HCT116 (cell line): ENCODE measurements at regions not wholly inside any gene's neighbourhood (a gene's known extent, or its start where the extent isn't known, plus 50 kb on each side); places are given as distances from the start of the nearest gene placed in this dataset.

Experiments used
- CTCF ChIP-seq, 3 experiments: fragments of 200-600 bp in 1 of 3; sonication (generic) in 1 of 3; IDR thresholded peaks in 2 of 3; conservative IDR thresholded peaks in 1 of 3; 2 replicates each; pipeline ENCODE4 v1.5.1; 2012 to 2017; ENCODE audit warnings: low read depth in 2 of 3, low read length in 2 of 3, antibody characterized with exemption in 1 of 3, borderline replicate concordance in 1 of 3, control low read depth in 1 of 3, mild to moderate bottlenecking in 1 of 3, mixed read lengths in 1 of 3, mixed run types in 1 of 3, moderate library complexity in 1 of 3; ENCODE audit not compliant: insufficient read depth in 1 of 3
- EZH2 ChIP-seq: fragments of 200-600 bp; sonication (generic); IDR thresholded peaks from 2 replicates; pipeline ENCODE4 v1.6.1; 2017; ENCODE audit warnings: antibody characterized with exemption, mixed run types
- FOSL1 ChIP-seq: IDR thresholded peaks from 2 replicates; pipeline ENCODE4 v1.6.1; 2012; ENCODE audit warnings: low read depth
- MAX ChIP-seq: IDR thresholded peaks from 2 replicates; pipeline ENCODE4 v1.6.1; 2012
- POLR2A ChIP-seq: IDR thresholded peaks from 2 replicates; pipeline ENCODE4 v1.7.0; 2011; ENCODE audit warnings: borderline replicate concordance; ENCODE audit not compliant: insufficient read depth, insufficient read length; ENCODE audit errors: extremely low read depth
- POLR2AphosphoS5 ChIP-seq: IDR thresholded peaks from 2 replicates; pipeline ENCODE4 v1.6.1; 2011; ENCODE audit warnings: mild to moderate bottlenecking, low read depth, low read length, moderate library complexity
- SIN3A ChIP-seq: IDR thresholded peaks from 2 replicates; pipeline ENCODE4 v1.6.1; 2012; ENCODE audit warnings: low read depth
- SP1 ChIP-seq: IDR thresholded peaks from 2 replicates; pipeline ENCODE4 v1.6.1; 2012; ENCODE audit warnings: low read depth
- TCF7L2 ChIP-seq: IDR thresholded peaks from 2 replicates; pipeline ENCODE4 v1.7.0; 2011; ENCODE audit warnings: borderline replicate concordance, inconsistent platforms; ENCODE audit not compliant: insufficient read depth, insufficient read length; ENCODE audit errors: extremely low read depth
- YY1 ChIP-seq: IDR thresholded peaks from 2 replicates; pipeline ENCODE4 v1.6.1; 2011; ENCODE audit warnings: low read length, low read depth, moderate library complexity, mild to moderate bottlenecking; ENCODE audit not compliant: insufficient replicate concordance; ENCODE audit errors: extremely low read depth
- ZBTB33 ChIP-seq: IDR thresholded peaks from 2 replicates; pipeline ENCODE4 v1.6.1; 2011; ENCODE audit warnings: mild to moderate bottlenecking, low read length, moderate library complexity; ENCODE audit not compliant: insufficient replicate concordance; ENCODE audit errors: extremely low read depth
- ZFX ChIP-seq: fragments of 450-650 bp; IDR thresholded peaks from 2 replicates; pipeline ENCODE4 v1.6.1; 2017

GRCh38 chr3:18681818-18682345, 256.7 kb upstream of the SATB1 start:
- TF ChIP-seq ZBTB33 (no peak), CTCF (IDR thresholded peaks at IDR 0.05 in 2 of 3, conservative IDR thresholded peaks at IDR 0.05 in 1 of 3; ENCODE audit: borderline replicate concordance in 1 of 3, insufficient read depth in 1 of 3, low read depth in 2 of 3, low read length in 2 of 3) (no peak), POLR2A (no peak), YY1 (no peak), POLR2AphosphoS5 (no peak), EZH2 (no peak), TCF7L2 (no peak), SIN3A (no peak), SP1 (no peak), MAX (no peak), ZFX (no peak), FOSL1 (no peak)
